GM19397 (cell line): ENCODE measurements at regions not wholly inside any gene's neighbourhood (a gene's known extent, or its start where the extent isn't known, plus 50 kb on each side); places are given as distances from the start of the nearest gene placed in this dataset.
A peak's percentile ranks its signal among the peaks of the same experiment; 100 is the strongest.

ENCODE experiments used
- ATAC-seq: cut with Tn5 transposase; IDR thresholded peaks from one replicate; pipeline ENCODE4 v1.9.1; 2021; ENCODE audit warnings: mild to moderate bottlenecking, moderate library complexity; ENCODE audit not compliant: unreplicated experiment

GRCh38 chr1:224846119-224846907 lies 83.2 kb upstream of the DNAH14 start:
- ATAC-seq = no peak

- no peak for ATAC-seq
These were observed 79.0 kb upstream of the DNAH14 start for GRCh38 chr1:224850446-224850845.

GRCh38 chr1:224851210-224851847 lies 78.1 kb upstream of the DNAH14 start:
- peak; percentile 63 for ATAC-seq

- ATAC-seq = no peak
These were observed 77.6 kb upstream of the DNAH14 start for GRCh38 chr1:224851848-224852261.

GRCh38 chr1:224852901-224853568 lies 76.4 kb upstream of the DNAH14 start:
- no peak for ATAC-seq

GRCh38 chr1:224856973-224857372 lies 72.5 kb upstream of the DNAH14 start:
- no peak for ATAC-seq

GRCh38 chr1:224859651-224860050 lies 69.8 kb upstream of the DNAH14 start:
- ATAC-seq = no peak

GRCh38 chr1:224860488-224861338 lies 68.8 kb upstream of the DNAH14 start:
- no peak for ATAC-seq

- ATAC-seq = no peak
These were observed 68.1 kb upstream of the DNAH14 start for GRCh38 chr1:224861339-224861716.

GRCh38 chr1:224863486-224863885 lies 66.0 kb upstream of the DNAH14 start:
- no peak for ATAC-seq

GRCh38 chr1:224864006-224864405 lies 65.5 kb upstream of the DNAH14 start:
- ATAC-seq = no peak

GRCh38 chr1:224865510-224865909 lies 64.0 kb upstream of the DNAH14 start:
- no peak for ATAC-seq

- no peak for ATAC-seq
These were observed 62.5 kb upstream of the DNAH14 start for GRCh38 chr1:224866940-224867339.

- ATAC-seq = no peak
These were observed 61.8 kb upstream of the DNAH14 start for GRCh38 chr1:224867715-224868114.

- no peak for ATAC-seq
These were observed 56.5 kb upstream of the DNAH14 start for GRCh38 chr1:224872832-224873433.

GRCh38 chr1:224873434-224874369 lies 55.8 kb upstream of the DNAH14 start:
- ATAC-seq = no peak

GRCh38 chr1:224874775-224875174 lies 54.7 kb upstream of the DNAH14 start:
- ATAC-seq = no peak

GRCh38 chr1:224879162-224879803 lies 50.2 kb upstream of the DNAH14 start:
- ATAC-seq = no peak
